NT2/D1 (cell line): ENCODE measurements at regions not wholly inside any gene's neighbourhood (a gene's known extent, or its start where the extent isn't known, plus 50 kb on each side); places are given as distances from the start of the nearest gene placed in this dataset.

ENCODE experiments used
- YY1 ChIP-seq: IDR thresholded peaks from 2 replicates; pipeline ENCODE4 v1.6.1; 2011; ENCODE audit not compliant: insufficient read length, insufficient read depth
- ZNF274 ChIP-seq: IDR thresholded peaks from 2 replicates; pipeline ENCODE4 v1.6.1; 2011; ENCODE audit warnings: mild to moderate bottlenecking, low read depth, low read length

GRCh38 chr3:46124216-46125177 is 83.6 kb downstream of the CCR1 start:
- no peak for TF ChIP-seq ZNF274
- TF ChIP-seq YY1, result no peak
